ENCODE measurements at regions not wholly inside any gene's neighbourhood (a gene's known extent, or its start where the extent isn't known, plus 50 kb on each side); places are given as distances from the start of the nearest gene placed in this dataset.

DNA sequence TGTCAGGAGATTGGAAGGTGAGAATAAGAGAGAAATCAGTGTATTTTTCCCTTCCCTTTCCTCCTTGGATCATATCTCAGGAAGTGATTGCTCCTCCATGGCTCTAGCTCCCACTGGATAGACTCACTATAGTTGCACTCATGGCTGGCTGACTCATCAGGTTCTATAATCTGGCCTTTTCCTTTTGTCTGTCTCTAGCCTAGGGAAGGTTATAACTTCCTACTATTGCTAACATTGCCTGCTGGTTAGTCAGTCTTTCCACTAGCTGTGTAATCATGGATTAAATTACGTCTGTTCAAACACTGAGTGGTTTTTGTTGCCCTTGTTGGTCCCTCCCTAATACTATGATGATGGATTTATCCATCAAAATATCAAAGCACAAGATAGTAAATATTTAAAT lies 195.5 kb upstream of the VEGFC start:
- DNase-seq: no peak

DNA sequence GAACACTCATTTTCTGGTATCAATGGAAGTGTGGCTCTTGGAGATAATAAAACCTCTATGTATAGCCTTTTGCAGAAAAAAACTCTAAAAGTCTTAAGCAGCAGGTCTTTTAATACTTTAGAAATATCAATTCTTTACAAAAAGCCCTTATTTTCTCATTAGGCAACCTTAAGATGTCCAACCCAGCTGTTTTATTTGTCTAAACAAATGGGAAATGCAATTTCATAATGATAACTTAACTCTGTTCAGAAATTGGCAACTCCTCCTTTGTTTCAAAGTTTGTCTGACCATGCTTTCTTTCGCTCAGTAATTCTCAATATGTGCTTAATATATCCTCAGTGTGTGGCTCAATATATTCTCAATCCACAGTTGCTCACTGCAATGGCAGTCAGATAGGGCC lies 196.5 kb upstream of the VEGFC start:
- DNase-seq: no peak

DNA sequence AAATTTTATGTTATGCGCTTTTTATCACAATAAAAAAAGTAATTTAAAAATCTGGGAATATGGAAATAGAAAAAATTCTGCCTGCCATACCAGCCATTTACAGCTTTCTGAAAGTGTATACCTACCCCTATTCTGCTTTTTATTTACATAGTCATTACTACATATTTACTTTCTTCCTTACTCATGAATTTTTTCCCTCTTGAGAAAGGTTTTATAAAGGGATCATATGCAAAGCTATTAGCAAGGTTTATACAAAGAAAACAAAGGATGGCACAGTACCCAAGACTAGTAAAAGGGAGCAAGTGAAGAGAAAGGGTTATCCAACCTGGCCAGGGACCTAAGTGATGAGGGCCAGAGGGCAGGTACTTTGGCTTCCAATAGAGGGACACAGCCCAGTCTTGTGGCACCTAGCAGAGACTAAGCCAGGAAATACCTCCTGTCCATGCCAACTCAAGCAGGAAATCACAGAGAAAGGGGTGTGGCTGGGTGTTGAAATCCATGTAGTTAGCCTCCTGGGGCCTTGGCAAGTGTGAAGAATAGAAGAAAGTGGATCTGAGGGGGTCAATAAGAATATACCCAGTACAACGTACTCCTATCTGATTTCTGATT lies 207.3 kb upstream of the VEGFC start:
- DNase-seq: no peak

DNA sequence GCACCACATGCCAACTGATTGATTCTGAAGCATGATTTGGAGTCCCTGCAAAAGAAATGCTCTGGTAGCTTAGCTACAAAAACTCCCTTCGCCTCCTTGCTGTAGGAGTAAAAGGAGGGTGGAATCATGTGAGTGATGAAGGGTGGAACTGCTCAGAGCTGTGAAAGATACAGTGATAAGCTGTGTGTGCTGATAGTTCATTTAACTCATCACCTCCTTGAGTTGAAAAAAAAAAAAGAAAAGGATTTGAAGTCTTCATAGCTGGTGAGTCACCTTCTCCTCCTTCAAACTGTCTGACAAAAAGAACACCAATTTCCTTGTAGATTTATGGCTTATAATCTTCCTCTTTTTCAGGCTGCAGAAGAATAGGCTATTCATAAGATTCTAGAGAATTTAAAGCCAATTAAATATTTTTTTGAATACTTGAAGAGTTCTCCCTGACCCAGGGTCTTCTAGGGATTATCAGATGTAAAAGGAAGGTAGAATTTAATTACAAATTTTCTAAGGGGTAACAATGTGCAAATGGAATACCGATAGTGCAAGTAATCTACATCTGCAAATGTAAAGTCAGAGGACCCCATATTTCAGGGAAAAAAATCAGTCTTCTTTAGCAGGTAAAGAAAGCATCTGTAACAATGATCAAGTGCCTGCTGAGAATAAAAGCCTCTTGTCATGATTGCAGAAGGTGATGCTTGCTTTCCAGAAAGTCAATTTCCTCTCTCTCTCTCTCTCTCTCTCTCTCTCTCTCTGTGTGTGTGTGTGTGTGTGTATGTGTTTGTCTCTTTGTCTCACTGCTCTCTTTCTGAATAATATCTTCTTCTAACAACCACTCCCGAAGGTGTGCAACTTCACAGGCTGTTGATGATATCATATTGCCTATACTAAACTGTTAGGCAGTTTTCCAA lies 208.8 kb upstream of the VEGFC start:
- no peak for DNase-seq

DNA sequence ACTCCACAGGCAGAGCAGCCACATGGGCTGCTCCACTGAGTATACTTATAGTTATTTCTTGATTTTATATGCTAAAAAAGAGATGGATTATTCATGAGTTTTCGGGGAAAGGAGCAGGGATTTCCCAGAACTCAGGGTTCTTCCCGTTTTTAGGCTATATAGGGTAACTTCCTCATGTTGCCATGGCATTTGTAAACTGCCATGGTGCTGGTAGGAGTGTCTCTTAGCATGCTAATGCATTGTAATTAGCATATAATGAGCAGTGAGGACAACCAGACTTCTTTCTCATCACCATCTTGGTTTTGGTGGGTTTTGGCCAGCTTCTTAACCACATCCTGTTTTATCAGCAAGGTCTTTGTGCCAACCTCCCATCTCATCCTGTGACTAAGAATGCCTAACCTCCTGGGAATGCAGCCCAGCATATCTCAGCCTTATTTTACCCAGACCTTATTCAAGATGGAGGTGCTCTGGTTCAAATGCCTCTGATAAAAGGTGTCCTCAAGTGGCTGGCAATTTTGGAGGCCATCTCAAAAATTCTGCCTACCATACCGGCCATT lies 213.0 kb upstream of the VEGFC start:
- no peak for DNase-seq

DNA sequence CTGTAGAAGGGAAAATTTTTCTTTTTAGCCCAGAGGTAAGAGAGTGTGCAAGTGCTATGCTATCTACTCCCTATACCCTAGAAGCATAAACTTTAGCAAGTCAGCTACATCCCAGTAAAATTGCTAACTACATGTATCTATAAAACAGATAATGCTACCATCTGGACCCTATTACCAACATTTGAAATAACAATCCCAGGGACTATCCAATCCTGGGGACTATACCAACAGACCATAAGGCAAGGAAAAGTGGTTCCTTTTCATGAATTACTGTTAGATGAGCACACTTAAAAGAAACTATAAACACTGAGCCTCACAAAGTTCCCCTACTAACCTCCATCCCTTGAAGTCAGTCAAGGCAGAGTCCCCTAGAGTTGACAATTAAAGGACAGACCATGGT lies 213.6 kb upstream of the VEGFC start:
- DNase-seq: no peak

DNA sequence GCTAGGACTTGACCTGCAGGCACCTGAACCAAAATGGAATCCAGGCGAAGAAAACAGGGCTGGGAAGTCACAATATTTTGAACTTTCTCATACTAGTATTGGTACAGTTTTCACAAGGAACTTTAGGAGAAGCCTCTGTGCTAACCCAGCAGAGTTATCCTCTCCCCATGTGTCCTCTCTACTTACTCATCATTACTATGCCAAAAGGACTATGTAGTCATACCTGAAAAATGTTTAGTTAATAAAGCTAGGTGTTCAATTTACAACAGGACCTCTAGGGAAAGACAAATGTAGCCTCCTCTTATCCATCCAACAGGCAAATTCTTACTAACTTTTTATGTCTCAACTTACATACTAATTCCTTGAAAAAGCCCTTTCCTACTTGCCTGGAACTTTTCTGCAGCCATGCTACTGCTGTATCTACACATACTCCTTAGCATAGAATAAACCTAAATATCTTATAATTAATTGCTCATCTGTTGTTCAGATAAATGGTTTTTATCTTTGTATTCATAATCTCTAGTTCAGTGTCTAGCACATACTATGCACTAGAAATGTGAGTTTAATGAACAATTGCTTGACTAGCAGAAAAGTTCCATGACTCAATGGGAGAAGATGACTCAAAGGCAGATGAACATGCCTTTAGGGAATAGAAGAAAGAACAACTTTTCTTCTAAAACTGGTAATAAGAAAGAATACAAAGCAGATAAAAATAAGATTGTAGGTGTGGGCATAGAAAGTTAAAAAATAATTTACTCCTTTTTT lies 215.5 kb upstream of the VEGFC start:
- DNase-seq: no peak

DNA sequence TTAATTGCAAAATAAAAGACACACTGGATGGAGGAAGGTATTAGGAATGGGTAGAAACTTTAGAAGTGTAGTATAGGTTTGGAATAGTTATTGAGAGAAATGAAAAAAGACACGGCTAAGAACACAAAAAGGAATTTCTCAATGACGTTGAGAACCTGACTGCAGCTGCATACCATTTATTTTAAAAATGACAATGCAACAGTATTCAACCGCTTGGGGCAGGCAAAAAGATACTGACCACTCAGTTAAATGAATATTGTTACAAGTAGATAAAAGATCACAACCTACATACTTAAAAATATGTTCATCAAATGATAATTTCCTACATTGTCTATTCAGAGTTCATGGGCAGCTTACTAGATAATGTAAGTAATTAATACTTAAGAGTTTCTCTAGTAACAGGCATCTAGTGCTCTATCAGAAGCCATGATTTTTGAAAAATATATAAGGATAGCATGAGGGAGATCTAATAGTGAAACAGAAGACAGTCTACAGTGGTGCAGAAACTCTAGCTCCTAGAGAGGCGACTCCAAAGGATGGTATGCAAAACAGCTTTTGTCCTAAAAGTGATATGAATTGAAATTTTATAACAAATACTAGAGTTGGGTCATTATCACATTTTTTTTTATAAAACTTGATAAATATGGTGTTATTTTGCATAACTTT lies 216.2 kb upstream of the VEGFC start:
- DNase-seq: no peak

DNA sequence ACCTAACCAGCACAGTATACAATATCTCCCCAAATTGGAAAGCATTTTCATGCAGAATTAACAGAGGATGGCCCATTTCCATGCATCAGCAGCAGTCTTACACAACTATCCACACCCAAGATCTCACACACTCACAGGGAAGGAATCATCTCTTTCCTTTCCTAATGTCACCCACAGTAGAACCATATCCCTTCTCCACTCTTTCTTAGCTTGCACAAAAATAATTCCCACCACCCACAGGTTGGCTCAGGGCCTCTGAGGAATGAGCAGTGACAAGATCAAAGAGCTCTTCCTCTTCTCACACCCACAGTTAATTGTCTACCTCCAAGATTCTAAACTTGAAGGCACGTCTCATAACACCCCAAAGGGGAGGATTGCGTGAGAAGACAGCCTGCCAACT lies 217.7 kb upstream of the VEGFC start:
- DNase-seq: no peak

DNA sequence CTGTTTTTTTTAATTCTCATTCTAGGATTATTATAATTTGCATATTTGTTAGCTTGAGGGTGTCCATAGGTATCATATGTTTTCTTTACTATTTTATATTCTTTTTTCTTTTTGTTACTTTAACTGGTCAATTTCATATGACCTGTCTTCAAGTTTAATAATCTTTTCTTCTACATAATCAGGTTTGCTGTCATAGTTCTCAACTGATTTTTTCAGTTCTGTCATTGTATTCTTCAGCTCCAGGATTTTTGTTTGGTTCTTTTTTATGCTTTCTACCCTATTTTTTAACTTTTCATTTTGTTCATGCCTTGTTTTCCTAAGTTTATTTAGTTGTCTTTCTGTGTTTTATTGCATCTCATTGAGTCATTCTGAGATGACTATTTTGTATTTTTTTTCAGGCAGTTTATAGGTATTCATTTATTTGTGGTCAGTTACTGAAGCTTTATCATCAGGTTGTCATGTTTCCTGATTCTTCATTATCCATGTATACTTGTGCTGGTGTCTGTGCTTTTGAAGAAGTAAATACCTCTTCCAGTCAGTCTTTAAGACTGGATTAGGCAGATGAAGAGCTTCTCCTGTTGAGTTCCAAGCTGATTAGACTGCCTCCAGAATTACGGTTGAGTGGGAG lies 220.3 kb upstream of the VEGFC start:
- DNase-seq: no peak

DNA sequence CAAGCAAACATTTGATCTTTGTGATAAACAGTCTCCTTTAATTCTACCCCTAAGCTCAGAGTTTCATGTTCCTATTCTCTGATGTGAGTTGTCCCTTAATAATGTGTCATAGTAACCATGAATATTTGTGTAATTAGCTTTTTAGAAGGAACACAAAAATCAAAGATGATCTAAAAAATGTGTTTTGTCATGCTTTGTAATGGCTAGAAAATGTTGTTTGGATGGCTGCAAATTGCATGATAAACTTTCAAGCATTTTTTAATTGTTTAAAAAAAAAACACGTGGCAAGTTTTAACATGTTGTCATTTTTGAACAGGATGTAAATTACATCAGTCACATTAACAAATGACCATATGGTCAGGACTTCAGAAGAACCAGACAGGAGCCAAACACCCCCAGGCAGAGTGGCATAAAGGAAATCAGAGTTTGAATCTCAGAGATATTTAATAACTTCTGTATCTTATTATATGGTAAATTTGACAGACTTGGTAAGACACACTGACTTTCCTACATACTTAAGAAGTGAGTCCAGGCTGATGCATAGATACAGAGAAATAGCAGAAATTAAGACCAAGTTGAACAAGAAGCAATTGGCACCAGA lies 223.9 kb upstream of the VEGFC start:
- no peak for DNase-seq

DNA sequence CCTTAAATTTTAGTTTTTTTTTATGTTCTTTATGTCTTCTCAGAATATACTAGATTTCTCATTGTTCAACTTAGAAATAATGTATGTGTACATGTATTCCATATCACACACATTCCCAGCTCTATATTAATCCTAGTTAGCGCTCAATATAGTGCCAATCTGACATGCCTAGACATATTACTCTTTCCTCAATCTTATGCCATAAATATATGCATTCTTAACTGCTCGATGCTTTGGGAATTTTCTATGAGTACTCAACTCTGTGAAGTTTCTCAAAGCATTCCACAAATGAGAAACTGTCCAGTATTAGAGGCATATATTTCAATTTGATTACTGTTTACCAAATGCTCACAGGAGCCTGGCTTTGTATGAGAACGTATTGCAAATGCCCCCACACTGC lies 231.2 kb upstream of the VEGFC start:
- no peak for DNase-seq

DNA sequence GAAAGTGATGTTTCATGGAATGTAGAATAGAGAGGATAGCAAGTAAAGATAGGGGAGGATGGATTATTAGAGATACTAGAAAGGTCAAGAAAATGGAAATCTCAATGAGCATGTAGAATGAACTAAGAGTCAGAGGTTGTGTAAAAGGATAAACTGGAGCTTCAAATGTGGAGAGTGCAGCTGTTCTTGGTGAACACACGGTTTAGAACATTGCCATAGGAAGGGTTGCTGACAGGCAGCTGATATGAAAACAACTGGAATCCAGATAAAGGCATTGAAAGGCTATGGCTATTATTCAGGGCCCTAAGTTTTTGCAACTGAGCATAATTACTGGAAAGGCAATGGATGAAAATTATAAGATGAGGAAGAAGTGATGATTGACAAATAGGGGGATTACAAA lies 239.6 kb upstream of the VEGFC start:
- DNase-seq: no peak

DNA sequence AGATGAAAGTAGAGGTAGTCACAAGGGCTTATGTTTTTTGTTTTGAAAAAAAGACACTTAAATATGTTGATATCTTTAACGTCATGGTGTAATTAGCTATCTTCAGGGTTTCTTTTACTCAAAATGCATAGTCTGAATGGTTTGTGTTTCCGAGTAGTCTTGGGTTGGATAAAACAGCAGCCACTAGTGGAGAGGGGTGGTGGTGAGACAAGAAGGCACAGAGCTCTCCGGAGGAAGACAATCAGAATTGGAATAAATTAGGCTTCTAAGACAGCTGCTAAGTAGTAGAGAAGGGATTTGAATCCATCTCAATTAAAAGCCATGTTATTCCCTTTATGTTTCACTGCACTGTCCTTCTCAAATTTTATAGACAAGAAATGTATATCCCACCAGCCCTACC lies 240.4 kb upstream of the VEGFC start:
- no peak for DNase-seq

DNA sequence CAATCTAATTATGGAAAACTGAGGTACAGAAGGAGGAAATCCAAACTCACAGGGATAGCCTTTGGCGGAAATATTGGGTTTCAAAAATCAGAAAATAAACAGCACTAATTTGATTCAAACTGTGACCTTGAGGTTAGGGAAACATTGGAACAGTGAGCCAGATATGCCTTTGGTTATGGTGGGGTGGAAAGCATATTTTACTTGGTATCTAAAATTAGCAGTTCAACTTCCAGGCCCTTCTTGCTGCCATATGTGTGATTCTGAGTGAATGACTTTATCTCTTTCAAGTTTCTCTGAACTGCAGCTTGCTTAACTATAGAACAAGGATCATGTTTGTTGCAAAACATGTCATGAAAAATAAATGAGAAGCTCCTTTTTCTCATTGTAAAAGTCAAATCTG lies 240.9 kb upstream of the VEGFC start:
- no peak for DNase-seq

DNA sequence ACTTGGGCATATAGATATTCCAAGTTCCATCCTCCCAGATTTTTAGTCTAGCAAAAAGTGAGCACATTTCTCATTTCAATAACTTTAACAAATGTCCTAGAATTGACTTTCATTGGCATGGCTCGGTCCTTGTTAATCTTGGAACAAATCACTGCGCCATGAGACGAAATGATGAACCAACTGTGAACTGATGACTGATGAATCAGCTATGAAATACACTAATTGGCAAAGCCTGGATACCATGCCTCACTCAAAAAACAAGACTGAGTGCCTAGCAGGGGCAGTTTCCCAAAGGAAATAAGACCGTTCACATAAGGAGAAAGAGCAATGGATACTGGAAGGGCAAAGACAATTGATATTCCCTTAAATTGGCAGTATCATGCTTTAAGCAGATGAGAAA lies 248.6 kb upstream of the VEGFC start:
- no peak for DNase-seq

DNA sequence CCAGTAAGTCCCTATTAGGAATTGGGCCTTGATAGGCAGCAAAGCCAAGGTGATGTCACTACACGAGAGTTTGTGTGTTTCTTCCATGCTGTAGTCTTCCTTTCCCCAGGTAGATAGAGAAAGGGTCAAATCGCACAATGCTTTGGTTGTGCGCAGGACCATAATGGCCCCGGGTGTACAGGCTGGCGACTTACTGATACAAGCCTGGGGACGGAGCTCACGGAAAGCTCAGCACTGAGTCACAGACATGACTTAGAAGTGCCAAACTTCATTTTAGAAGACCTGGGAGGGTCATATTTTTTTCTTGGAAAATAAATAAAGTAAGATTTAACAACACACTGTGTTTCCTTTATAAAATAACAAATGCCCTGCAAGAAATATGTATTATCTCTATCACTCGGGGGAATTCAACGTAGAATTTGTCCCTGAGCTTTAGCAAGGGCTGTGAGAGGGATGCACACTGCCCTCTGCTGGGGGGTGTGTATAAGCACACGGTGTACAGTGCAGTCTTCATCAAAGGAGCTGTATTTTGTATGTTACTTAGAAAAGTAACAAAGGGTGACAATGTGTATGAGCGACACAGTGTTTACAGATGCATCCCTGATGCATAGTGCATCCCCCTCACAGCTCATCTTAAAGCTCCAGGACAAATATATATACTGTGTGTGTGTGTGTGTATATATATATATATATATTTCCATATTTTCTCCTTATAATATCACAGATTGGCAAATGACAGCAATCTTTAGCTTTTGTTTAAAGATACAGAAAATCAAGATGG lies 254.5 kb upstream of the VEGFC start:
- peak; percentile 19 for DNase-seq

DNA sequence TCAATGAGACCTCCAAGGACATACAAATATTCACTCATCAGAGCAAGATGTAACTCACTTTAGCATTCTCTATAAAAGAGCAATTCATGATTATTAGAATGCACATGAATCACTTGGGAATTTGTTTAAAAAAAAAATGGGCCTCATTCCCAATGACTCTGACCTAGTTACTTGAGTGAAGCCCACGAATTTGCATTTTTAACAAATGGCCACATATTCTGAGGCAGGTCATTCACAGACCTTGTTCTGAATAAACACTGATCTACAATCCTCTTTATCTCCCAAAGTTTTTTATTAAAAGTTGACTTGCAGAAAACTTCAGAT lies 255.1 kb upstream of the VEGFC start:
- DNase-seq: no peak

DNA sequence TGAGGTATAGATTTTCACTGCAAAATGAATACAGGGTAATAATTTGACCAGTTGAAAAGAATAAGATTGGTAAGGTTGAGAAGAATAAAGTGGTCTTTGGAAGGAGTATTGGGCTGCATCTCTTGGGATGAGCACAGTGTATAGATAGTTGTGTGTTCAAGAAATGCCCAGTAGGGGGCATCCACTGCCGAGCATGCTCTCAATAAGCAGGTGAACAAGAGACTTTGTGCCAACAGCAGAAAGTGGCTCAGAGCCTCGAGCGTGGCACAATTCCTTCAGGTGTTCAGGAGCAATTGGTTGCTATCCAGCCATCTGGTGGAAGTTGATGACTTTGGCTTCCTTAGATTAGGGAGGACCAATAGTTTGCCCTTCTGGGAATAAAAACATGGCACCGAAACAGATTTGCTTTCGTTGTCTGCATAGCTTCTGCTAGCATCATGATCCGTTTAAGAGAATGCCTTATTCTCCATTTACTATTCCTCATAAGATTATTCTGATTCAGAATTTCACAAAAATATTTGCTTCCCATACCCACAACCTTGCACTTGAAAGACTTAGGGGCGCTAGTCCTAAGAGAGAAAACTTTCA lies 258.1 kb upstream of the NEIL3 start:
- DNase-seq: no peak

DNA sequence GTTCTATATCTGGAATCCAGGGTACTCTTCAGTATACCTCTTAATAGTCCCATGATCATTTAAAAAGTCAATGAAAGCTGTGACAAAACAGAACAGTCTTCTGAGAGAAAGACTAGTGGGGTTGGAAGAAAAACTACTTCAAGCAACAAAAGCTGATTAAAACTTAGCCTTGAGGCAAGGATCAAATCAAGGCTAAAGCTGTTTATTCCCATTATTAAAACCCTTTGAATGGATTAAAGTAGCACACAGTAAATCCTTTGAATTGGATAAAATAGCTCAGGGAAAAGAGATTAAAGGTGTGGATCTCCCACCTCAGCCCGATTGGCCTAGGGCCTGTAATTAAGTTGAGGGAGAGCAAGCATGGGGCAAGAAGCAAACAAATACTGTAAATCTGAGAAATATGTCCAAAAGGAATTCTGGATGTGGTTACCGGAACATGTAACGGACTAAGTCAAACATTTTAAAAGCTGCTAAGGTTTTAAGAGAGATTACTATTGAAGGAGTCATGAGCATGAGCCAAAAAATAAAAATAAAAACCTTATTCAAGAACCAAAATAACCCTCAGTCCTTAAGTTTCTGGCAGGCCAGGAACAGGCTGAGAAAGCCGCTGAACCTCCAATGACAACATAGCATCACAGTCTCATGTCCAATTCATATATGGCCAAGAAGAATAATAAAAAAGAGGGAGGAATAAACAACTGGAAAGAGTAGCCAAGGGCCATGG lies 257.3 kb upstream of the NEIL3 start:
- no peak for DNase-seq
